Omental fat pad (tissue), 3 donors: ENCODE measurements at regions not wholly inside any gene's neighbourhood (a gene's known extent, or its start where the extent isn't known, plus 50 kb on each side); places are given as distances from the start of the nearest gene placed in this dataset.

Experiments used
- ATAC-seq: fragments of 150-250 bp; one replicate; pipeline ENCODE4 v1.9.1; 2016; ENCODE audit warnings: mild to moderate bottlenecking, moderate library complexity; ENCODE audit not compliant: low FRiP score
- DNase-seq: peaks from one replicate; pipeline ENCODE4 v3.0.0-alpha.2; 2019; ENCODE audit warnings: low spot score
- TF ChIP-seq, protein P1 (sequence below), 3 donors: fragments of 450-650 bp; IDR thresholded peaks; one replicate each; pipeline ENCODE4 v1.5.1; 2016 to 2017; ENCODE audit warnings: antibody characterized with exemption in 3 of 3, mild to moderate bottlenecking in 3 of 3, moderate library complexity in 2 of 3

DNA sequence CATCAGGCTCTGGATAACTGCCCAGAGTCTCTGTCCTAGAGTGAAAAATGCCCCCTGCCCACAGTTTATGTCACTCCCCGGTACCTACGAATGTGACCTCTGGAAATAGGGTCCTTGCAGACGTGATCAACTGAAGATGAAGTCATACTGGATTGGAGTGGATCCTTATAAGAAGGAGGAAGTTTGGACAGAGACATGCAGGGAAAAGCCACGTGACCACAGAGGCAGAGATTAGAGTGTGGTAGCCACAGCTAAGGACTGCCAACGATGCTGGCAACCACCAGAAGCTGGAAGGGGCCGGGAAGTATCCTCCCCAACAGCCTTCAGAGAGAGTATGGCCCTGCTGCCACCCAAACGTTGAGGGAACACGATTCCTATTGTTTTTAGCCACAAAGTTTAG, 101.2 kb upstream of the NCOR2 start:
- TF ChIP-seq, protein P1, sequence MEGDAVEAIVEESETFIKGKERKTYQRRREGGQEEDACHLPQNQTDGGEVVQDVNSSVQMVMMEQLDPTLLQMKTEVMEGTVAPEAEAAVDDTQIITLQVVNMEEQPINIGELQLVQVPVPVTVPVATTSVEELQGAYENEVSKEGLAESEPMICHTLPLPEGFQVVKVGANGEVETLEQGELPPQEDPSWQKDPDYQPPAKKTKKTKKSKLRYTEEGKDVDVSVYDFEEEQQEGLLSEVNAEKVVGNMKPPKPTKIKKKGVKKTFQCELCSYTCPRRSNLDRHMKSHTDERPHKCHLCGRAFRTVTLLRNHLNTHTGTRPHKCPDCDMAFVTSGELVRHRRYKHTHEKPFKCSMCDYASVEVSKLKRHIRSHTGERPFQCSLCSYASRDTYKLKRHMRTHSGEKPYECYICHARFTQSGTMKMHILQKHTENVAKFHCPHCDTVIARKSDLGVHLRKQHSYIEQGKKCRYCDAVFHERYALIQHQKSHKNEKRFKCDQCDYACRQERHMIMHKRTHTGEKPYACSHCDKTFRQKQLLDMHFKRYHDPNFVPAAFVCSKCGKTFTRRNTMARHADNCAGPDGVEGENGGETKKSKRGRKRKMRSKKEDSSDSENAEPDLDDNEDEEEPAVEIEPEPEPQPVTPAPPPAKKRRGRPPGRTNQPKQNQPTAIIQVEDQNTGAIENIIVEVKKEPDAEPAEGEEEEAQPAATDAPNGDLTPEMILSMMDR (IDR thresholded peaks at IDR 0.05): no peak
- DNase-seq (no peak), ATAC-seq (no peak)

DNA sequence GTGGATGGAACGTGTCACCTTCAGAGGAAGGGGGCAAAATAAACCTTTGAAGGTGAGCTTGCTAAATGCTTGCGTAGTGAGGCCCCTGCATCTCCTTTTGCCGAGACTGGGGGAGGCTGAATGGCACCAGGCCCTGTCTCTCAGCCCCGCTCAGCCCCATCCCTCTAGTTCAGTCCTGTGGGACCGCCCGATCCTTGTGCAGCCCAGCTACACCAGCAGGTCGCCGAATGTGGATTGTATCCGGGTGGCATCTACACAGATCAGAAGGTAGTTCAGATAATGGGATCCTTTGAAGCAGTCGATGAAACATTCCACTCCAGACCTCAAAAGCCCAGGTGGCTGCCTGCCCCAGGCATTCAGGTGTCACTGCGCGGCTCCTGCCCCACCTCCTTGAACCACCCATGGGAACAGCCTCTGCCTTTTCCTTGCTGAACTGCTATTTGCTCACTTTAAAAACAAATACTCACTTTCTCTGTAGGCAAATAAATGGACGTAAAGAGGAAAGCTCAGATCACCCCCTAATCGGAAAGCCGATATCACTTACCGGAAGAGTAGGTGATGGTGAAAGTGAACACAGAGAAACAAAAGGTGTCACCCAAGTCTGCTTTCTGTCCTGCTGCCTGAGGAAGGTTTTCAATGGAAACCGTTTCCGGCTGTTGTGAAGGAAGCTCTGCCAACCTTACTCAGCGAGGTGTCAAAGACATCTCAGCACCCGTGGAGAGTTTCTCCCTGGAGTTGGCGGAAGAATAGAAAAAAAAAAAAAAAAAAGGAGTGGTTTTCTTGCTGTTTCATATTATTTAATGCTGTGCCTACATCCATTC, 100.3 kb upstream of the NCOR2 start:
- TF ChIP-seq, protein P1 (IDR thresholded peaks at IDR 0.05): no peak
- DNase-seq (no peak), ATAC-seq (no peak)

DNA sequence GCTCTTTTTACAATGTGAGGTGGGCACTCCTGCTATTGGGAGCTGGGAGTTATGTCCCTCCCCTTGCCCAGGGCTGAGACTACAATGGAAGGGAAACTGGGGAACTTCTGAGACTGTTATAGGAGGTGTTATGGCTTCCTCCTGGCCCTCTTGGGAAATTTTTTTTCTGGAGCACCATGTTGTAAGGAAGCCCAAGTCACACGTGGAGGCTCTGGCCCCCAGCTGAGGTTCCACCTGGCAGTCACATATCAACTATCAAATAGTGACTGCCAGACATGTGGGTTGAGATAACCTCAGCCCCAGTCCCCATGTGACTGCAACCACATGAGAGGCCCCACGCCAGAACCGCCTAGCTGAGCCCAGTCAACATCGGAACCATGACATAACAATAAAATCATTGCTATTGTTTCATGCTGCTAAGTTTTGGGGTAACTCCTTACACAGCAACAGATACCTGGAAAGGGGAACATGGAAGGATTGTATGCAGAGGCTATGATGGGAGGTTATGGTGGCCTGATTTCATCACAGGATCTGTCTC, 99.4 kb upstream of the NCOR2 start:
- DNase-seq: no peak
- no peak for ATAC-seq
- TF ChIP-seq, protein P1 (IDR thresholded peaks at IDR 0.05): no peak

DNA sequence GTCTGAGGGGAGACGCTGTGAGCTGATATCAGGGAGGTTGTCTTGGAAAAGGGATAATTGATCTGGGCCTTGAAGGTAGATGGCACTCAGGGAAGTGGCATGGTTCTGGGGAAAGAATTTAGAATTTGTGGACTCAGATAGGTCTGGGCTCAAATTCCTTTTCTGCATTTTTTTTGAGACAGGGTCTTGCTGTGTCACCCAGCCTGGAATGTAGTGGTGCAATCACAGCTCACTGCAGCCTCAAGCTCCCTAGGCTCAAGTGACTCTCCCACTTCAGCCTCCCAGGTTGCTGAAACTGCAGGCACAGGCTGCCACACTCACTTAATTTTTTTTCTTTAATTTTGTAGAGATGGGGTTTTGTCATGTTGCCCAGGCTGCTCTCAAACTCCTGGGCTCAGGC, 98.1 kb upstream of the NCOR2 start:
- DNase-seq (no peak), ATAC-seq (no peak)
- TF ChIP-seq, protein P1 (IDR thresholded peaks at IDR 0.05): no peak

DNA sequence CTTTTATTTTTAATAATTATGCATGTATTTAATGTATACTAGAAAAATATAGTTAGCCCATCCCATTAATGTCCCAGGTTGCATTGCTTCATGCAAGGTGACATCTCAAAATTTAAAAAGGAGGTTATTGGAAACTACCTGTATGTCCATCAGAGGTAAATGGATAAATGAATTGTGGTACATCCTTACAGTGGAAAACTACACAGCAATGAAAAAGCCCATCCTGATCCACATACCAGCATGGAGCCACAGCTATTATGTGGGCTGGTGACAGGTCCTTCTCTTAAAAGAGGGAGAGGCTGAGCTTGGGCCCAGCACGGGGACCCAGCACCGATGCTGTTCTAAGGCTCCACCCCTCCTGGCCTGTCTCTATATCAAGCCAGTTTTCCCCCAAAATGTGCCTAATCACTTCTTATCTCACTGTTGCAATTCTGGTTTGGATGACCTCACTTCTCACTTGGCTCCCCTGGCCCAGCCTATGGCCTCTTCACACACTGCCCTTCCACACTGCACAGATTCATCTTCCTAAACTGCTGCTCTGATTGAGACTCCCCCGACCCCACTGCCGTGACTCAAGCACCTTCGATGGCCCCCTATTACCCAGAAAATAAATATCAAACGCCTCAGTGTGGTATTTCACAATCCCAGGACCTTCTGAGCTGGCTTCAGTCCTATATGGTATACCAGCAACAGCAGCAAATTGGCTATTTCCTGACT, 97.1 kb upstream of the NCOR2 start:
- DNase-seq (no peak), ATAC-seq (peak; percentile 89)
- TF ChIP-seq, protein P1 (IDR thresholded peaks at IDR 0.05): no peak

DNA sequence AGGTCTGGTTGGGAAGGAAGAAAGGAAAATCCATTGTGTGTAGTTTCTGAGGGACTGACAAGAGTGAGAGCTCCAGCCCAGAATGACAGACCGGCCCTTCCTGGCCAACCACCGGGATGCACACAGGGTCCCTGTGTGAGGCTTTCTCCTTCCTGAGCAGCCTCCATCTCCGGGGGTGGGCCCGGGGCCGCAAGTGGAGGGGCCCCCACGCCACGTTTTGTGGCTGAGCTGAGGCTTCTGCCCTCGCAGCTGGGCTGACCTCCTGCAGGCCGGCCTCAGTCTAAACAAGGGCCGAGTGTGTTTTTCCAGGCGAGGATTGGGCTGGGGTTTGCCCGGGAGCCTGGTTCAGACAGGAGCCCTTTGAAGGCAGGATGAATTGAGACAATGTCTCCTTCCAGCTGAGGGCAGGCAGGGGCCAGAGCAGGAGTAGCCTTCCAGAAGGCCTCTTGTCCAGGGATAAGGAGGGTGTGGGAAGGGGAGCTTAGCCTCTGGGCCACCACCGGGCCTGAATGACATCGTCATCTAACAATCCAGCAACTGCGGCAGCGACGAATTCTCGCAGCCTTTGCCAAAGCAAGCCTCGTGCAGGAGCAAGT, 96.5 kb upstream of the NCOR2 start:
- no peak for ATAC-seq
- TF ChIP-seq, protein P1 (IDR thresholded peaks at IDR 0.05): no peak
- DNase-seq: no peak
